Heart left ventricle (tissue), 16 donors: ENCODE measurements at regions not wholly inside any gene's neighbourhood (a gene's known extent, or its start where the extent isn't known, plus 50 kb on each side); places are given as distances from the start of the nearest gene placed in this dataset.
"Not testable (repeated sequence)": the region's sequence is repeated elsewhere in the genome, so short reads cannot be mapped to it uniquely, and the experiment has no call there.

ENCODE experiments used
- ATAC-seq, 4 donors: fragments of 200-7000 bp; cut with Tn5 transposase; one replicate each; pipeline ENCODE4 v1.9.1; 2020 to 2022; ENCODE audit warnings: moderate library complexity in 4 of 4, mild to moderate bottlenecking in 3 of 4, moderate number of reproducible peaks in 1 of 4
- DNase-seq, 5 donors: peaks; one replicate each; pipeline ENCODE4 v3.0.0-alpha.2; 2020
- H3K27ac ChIP-seq, 12 donors: fragments of 200-600 bp; sonication (generic) in 4 of 12; one replicate each; pipeline versions ENCODE4 v1.5.0 to v1.8.0; 2016 to 2022; ENCODE audit warnings: mild to moderate bottlenecking in 2 of 12
- H3K27me3 ChIP-seq, 9 donors: fragments of 200-600 bp; sonication (generic) in 2 of 9; one replicate each; pipeline versions ENCODE4 v1.5.1 to v1.8.0; 2016 to 2022; ENCODE audit warnings: mild to moderate bottlenecking in 3 of 9
- H3K36me3 ChIP-seq, 9 donors: fragments of 200-600 bp; sonication (generic) in 2 of 9; one replicate each; pipeline versions ENCODE4 v1.5.0 to v1.8.0; 2018 to 2022; ENCODE audit warnings: mild to moderate bottlenecking in 2 of 9
- H3K4me1 ChIP-seq, 12 donors: fragments of 200-600 bp; sonication (generic) in 4 of 12; one replicate each; pipeline versions ENCODE4 v1.5.0 to v1.8.0; 2016 to 2022; ENCODE audit warnings: mild to moderate bottlenecking in 3 of 12
- H3K4me3 ChIP-seq, 12 donors: fragments of 200-600 bp; sonication (generic) in 4 of 12; one replicate each; pipeline versions ENCODE4 v1.5.0 to v1.8.0; 2017 to 2022; ENCODE audit warnings: mild to moderate bottlenecking in 9 of 12, moderate library complexity in 4 of 12
- H3K9me3 ChIP-seq, 12 donors: fragments of 200-600 bp; sonication (generic) in 4 of 12; one replicate each; pipeline versions ENCODE4 v1.5.0 to v1.8.0; 2016 to 2022; ENCODE audit warnings: mild to moderate bottlenecking in 1 of 12
- POLR2A ChIP-seq, 2 donors: fragments of 450-650 bp; IDR thresholded peaks; one replicate each; pipeline ENCODE4 v1.6.1; 2017; ENCODE audit warnings: antibody characterized with exemption in 2 of 2, mild to moderate bottlenecking in 2 of 2, moderate library complexity in 2 of 2
- whole genome bisulfite sequencing, 4 donors: extraction: QIAGEN DNeasy Blood & Tissue Kit in 2 of 4; methylation state at CpG; one replicate each; pipeline versions ENCODE4 v1.1.5 to v1.1.7; 2013 to 2018; 5-methylcytosine and 5-hydroxymethylcytosine counted together
- intact Hi-C, 10 donors: fragments of 100-400 bp; cut with DNase I; formaldehyde crosslinking; loops; one replicate each; pipeline versions ENCODE4 v1.11.1 to v1.14.2; 2022
- TF ChIP-seq, protein P1 (sequence below), 12 donors: fragments of 200-600 bp; sonication (generic) in 4 of 12; IDR thresholded peaks; one replicate each; pipeline versions ENCODE4 v1.5.0 to v1.8.0; 2018 to 2022; ENCODE audit warnings: antibody characterized with exemption in 12 of 12, mild to moderate bottlenecking in 5 of 12
- donor health status: ischemic (EF 13 %, LVEDD 7.1; RV severe dilation, severe dysfunction).
- donor health status: healthy with polysubstance abuse.
- donor health status: DM: no; HTN: yes; CAD: no.
- donor health status: DM: no; HTN: no; CAD: no.
- donor health status: ischemic (EF 25% LVEDD 6.9; RV normal size, moderate dysfunction).
- donor health status: ischemic (EF 25% LVEDD 5.7; RV mildly dilated, moderate dysfunction).
- donor health status: healthy.
- donor health status: DM: yes; HTN: yes; CAD: no.
- donor health status: ischemic (EF 35%, LVEDD 5.7; RV mildly dilated, moderate dysfunction).
- donor health status: nonischemic (EF 11% LVEDD 7.7; RV severe dilation, severe dysfunction).
- donor health status: DM: yes; HTN: yes; CAD: no.
- donor health status: PGD.
- donor health status: ischemic (EF 29% LVEDD 5.4; RV normal size, mild dysfunction).
- donor health status: nonischemic (EF 23%, LVEDD 6.1; RV moderate dilation, normal function).

DNA sequence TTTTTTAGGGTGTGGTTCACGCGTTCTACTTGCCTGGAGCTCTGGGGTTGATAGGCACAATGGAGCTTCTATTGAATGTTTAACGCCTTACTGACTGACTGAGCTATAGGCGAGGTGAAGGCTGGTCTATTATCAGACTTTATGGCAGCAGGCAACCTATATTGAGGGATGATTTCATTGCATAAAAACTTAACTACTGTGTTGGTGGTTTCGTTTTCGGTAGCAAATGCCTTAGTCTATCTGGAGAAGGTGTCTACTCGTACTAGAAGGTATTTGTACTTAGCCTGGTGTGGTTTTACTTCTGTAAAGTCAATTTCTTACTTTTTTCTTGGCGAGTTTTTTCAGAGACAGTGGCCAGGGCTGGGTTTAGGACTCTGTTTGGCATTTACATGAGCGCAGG lies 162.0 kb upstream of the FRG2C start:
- Histone ChIP-seq H3K27ac (peak overlapping the region in 1 of 12 donors; percentile 48), H3K4me3 (peak overlapping the region in 9 of 12 donors; percentile 28 to 57 (median 45))
- intact Hi-C loops: not testable (repeated sequence)

DNA sequence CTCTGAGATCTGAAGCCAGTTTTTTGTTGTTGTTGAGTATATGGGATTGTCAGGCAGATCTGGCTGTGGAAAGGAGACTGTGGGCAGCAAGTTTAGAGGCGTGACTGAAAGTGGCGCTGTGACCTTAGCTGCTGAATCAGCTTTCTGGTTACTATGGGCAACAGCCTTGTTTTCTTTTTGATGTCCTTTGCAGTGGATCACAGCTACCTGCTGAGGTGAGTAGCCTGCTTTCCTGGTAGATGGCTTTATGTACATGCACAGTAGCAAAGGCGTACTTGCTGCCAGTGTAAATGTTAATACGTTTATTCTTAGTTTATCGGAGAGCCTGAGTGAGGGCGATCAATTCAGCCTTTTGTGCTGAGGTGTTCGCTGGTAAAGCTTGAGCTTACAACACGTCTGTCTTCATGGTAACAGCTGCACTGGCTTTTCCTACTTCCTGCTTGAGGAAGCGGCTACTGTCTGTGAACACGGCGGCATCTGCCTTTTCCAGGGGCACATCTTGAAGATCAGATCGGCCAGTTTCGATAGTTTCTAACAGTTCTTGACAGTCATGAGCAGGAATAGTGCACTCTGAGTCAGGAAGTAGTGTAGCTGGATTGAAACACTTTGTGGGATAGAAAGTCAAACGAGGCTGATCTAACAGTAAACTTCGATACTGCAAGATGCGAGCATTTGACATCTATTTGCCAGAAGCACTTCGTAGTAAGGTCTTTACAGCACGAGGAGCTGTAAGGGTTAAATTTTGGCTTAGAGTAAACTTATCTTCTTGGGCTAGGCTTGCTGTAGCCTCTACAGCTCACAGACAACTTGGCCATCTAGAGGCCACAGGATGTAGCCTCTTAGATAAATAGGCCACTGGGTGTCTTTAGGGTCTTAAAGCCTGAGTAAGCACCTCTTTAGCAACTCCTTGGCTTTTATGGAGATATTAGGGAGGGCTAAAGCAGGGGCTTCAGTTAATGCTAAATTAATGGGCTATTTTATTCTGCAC lies 161.1 kb upstream of the FRG2C start:
- WGBS, 4 donors: 11 to 29% (median 12%) methylated on average over 18 of the region's 18 CpGs
- ATAC-seq, DNase-seq, intact Hi-C loops, H3K4me1 ChIP-seq, H3K9me3 ChIP-seq, H3K27me3 ChIP-seq, H3K36me3 ChIP-seq: not testable (repeated sequence)
- Histone ChIP-seq H3K27ac (peak overlapping the region in 1 of 12 donors; percentile 48), H3K4me3 (peak overlapping the region in 11 of 12 donors; percentile 14 to 57 (median 44))
- TF ChIP-seq, protein P1, sequence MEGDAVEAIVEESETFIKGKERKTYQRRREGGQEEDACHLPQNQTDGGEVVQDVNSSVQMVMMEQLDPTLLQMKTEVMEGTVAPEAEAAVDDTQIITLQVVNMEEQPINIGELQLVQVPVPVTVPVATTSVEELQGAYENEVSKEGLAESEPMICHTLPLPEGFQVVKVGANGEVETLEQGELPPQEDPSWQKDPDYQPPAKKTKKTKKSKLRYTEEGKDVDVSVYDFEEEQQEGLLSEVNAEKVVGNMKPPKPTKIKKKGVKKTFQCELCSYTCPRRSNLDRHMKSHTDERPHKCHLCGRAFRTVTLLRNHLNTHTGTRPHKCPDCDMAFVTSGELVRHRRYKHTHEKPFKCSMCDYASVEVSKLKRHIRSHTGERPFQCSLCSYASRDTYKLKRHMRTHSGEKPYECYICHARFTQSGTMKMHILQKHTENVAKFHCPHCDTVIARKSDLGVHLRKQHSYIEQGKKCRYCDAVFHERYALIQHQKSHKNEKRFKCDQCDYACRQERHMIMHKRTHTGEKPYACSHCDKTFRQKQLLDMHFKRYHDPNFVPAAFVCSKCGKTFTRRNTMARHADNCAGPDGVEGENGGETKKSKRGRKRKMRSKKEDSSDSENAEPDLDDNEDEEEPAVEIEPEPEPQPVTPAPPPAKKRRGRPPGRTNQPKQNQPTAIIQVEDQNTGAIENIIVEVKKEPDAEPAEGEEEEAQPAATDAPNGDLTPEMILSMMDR (IDR thresholded peaks at IDR 0.05): peak in 6 of 12 donors; percentile 11 to 26 (median 20)

More for the DNA sequence above, 162.0 kb upstream of the FRG2C start:
- not testable (repeated sequence) for ATAC-seq, H3K4me1 ChIP-seq, H3K27me3 ChIP-seq, H3K9me3 ChIP-seq, H3K36me3 ChIP-seq, DNase-seq
- WGBS, 4 donors: 48 to 57% (median 53%) methylated on average over 9 of the region's 9 CpGs

DNA sequence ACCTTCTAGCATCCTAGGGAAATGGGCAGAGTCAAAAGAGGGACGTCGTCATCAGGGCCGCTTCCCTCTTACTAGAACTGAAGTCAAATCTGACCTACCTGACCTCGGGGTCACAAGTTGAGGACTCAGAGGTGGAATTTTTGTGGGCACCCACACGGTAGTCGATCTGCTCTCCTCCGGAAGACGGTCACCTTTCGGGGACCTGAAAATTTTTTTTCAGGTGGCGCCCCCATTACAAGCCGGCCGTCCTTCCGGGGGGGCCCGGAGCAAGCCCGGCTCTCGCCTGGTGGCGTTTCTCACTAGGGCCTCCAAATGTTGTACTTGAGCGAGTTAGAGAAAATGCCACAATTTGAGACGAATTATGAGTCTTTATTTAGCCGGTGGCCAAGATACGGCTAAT lies 157.5 kb upstream of the FRG2C start:
- ATAC-seq: no peak
- Histone ChIP-seq H3K9me3 (peaks cover 0 to 17% (median 0%) of the 10 kb centered on the region in 12 donors), H3K36me3 (no peaks in the 10 kb centered on the region), H3K27me3 (no peaks in the 10 kb centered on the region), H3K4me1 (peaks cover 0 to 10% (median 0%) of the 10 kb centered on the region in 12 donors), H3K27ac (no peak overlapping the region), H3K4me3 (no peak overlapping the region)
- WGBS, 4 donors: 75 to 82% (median 80%) methylated on average over 21 of the region's 21 CpGs
- TF ChIP-seq, protein P1 (IDR thresholded peaks at IDR 0.05): no peak
- TF ChIP-seq POLR2A (IDR thresholded peaks at IDR 0.05): no peak
- DNase-seq: no peak
- intact Hi-C loops: no loop called here

DNA sequence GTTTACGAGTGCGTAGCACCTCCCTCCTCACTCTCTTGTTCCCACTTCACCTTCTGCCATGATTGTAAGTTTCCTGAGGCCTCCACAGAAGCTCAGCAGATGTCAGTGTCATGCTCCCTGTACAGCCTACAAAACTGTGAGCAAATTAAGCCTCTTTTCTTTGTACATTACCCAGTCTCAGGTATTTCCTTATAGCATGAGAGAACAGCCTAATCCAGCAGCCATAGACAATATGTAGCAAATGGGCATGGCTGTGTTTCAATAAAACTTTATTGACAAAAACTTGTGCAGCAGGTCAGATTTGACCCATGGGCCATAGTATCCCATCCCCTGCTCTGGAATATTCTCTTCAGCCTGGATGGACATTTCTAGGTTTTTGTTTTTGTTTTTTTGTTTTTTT lies 156.2 kb upstream of the FRG2C start:
- H3K4me1 ChIP-seq, H3K27me3 ChIP-seq, DNase-seq, intact Hi-C loops, H3K4me3 ChIP-seq, ATAC-seq, H3K36me3 ChIP-seq, H3K27ac ChIP-seq: not testable (repeated sequence)
- peaks cover 0 to 20% (median 0%) of the 10 kb centered on the region in 12 donors for H3K9me3 ChIP-seq
- 93 to 100% (median 94%) methylated on average over 2 of the region's 2 CpGs for WGBS, 4 donors

DNA sequence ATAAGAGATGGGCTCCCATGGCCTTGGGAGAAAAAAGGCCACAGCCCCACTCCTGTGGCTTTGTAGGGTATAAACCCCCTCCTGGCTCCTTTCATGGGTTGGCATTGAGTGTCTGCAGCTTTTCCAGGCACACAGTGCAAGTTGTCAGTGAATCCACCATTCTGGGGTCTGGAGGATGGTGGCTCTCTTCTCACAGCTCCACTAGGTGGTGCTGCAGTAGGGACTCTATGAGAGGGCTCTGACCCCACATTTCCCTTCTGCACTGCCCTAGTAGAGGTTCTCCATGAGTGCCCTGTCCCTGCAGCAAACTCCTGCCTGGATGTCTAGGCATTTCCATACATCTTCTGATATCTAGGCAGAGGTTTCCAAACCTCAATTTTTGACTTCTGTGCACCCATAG lies 136.5 kb upstream of the FRG2C start:
- ATAC-seq, H3K27ac ChIP-seq, H3K27me3 ChIP-seq, H3K4me1 ChIP-seq, intact Hi-C loops, H3K4me3 ChIP-seq, H3K36me3 ChIP-seq, DNase-seq: not testable (repeated sequence)
- H3K9me3 ChIP-seq: peaks cover 0 to 29% (median 0%) of the 10 kb centered on the region in 12 donors
